ENCODE measurements at regions not wholly inside any gene's neighbourhood (a gene's known extent, or its start where the extent isn't known, plus 50 kb on each side); places are given as distances from the start of the nearest gene placed in this dataset.
"Not testable (repeated sequence)": the region's sequence is repeated elsewhere in the genome, so short reads cannot be mapped to it uniquely, and the experiment has no call there.

DNA sequence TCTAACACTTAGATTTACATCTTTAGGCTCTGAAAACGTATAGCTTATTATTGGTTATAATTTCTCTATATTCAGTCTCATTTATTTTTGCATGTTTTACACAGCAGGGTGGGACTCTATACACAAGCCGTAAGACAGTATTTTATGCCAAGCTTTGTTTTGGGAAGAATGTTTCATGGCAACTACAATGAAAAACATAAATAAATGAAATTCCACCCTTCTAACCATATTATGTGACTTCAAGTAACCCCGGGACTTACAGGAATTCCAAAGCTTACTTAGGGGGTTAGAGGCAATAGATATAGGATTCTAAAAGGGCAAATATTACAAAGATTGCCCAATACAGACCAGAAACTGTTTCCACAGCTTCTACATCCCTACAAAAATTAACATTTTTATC, 370.9 kb downstream of the PRR32 start:
- no peak for TF ChIP-seq EZH2 (IDR thresholded peaks at IDR 0.05; ENCODE audit: borderline replicate concordance, low read depth, low read length, severe bottlenecking)
- TF ChIP-seq, protein P1, sequence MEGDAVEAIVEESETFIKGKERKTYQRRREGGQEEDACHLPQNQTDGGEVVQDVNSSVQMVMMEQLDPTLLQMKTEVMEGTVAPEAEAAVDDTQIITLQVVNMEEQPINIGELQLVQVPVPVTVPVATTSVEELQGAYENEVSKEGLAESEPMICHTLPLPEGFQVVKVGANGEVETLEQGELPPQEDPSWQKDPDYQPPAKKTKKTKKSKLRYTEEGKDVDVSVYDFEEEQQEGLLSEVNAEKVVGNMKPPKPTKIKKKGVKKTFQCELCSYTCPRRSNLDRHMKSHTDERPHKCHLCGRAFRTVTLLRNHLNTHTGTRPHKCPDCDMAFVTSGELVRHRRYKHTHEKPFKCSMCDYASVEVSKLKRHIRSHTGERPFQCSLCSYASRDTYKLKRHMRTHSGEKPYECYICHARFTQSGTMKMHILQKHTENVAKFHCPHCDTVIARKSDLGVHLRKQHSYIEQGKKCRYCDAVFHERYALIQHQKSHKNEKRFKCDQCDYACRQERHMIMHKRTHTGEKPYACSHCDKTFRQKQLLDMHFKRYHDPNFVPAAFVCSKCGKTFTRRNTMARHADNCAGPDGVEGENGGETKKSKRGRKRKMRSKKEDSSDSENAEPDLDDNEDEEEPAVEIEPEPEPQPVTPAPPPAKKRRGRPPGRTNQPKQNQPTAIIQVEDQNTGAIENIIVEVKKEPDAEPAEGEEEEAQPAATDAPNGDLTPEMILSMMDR (IDR thresholded peaks at IDR 0.05; ENCODE audit: borderline replicate concordance, extremely low read depth, low read length, poor library complexity, severe bottlenecking) = no peak
- H3K79me2 ChIP-seq (ENCODE audit: insufficient read depth, low read length) = no peaks in the 10 kb centered on the region
- H2AFZ ChIP-seq (ENCODE audit: low read depth, low read length) = no peak overlapping the region
- no peaks in the 10 kb centered on the region for H3K4me1 ChIP-seq (ENCODE audit: insufficient read depth, low read length)
- H3K4me3 ChIP-seq (ENCODE audit: low read depth in 1 of 2, low read length in 2 of 2) = no peak overlapping the region
- no peaks in the 10 kb centered on the region for H3K36me3 ChIP-seq (ENCODE audit: insufficient read depth, low read length)
- H3K27ac ChIP-seq (ENCODE audit: low read length) = no peak overlapping the region
- no peaks in the 10 kb centered on the region for H3K9me3 ChIP-seq (ENCODE audit: insufficient read depth, low read length, severe bottlenecking)
- no peaks in the 10 kb centered on the region for H4K20me1 ChIP-seq (ENCODE audit: insufficient read depth, low read length)
- H3K9ac ChIP-seq (ENCODE audit: low read depth, low read length) = no peak overlapping the region
- H3K27me3 ChIP-seq (ENCODE audit: insufficient read depth, low read length, poor library complexity) = no peaks in the 10 kb centered on the region
- no peak for ATAC-seq (ENCODE audit: insufficient read depth, low read depth)
- no peak for DNase-seq
- H3K4me2 ChIP-seq (ENCODE audit: insufficient read depth, low read length) = no peak overlapping the region

DNA sequence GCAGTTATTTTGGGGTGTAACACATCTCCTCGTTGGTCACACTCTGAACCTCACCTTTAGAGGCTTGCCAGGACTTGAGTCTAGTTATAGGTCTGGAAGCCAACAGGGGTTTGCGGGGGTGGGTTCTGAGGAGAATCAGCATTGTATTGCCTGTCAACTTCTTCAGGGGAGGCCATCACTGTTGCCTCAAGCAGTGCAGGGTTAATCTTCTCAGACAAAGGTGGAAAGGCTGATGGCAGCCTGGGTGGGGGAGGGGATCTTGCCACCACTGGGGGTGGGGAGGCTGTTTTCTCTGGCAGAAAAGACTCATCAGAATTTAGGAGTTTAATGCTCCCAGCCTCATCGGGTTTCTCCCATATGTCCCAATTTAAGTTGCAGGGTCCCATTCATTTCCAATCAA, 387.8 kb downstream of the PRR32 start:
- no peak overlapping the region for H3K4me2 ChIP-seq (ENCODE audit: insufficient read depth, low read length)
- no peak overlapping the region for H3K4me3 ChIP-seq (ENCODE audit: low read depth in 1 of 2, low read length in 2 of 2)
- no peak for DNase-seq
- no peak overlapping the region for H3K9ac ChIP-seq (ENCODE audit: low read depth, low read length)
- no peaks in the 10 kb centered on the region for H3K79me2 ChIP-seq (ENCODE audit: insufficient read depth, low read length)
- H3K27ac ChIP-seq (ENCODE audit: low read length) = no peak overlapping the region
- H3K9me3 ChIP-seq (ENCODE audit: insufficient read depth, low read length, severe bottlenecking) = no peaks in the 10 kb centered on the region
- no peak for TF ChIP-seq EZH2 (IDR thresholded peaks at IDR 0.05; ENCODE audit: borderline replicate concordance, low read depth, low read length, severe bottlenecking)
- TF ChIP-seq, protein P1 (IDR thresholded peaks at IDR 0.05; ENCODE audit: borderline replicate concordance, extremely low read depth, low read length, poor library complexity, severe bottlenecking) = no peak
- no peaks in the 10 kb centered on the region for H3K4me1 ChIP-seq (ENCODE audit: insufficient read depth, low read length)
- no peak overlapping the region for H2AFZ ChIP-seq (ENCODE audit: low read depth, low read length)
- H4K20me1 ChIP-seq (ENCODE audit: insufficient read depth, low read length) = no peaks in the 10 kb centered on the region
- no peaks in the 10 kb centered on the region for H3K27me3 ChIP-seq (ENCODE audit: insufficient read depth, low read length, poor library complexity)
- H3K36me3 ChIP-seq (ENCODE audit: insufficient read depth, low read length) = no peaks in the 10 kb centered on the region
- no peak for ATAC-seq (ENCODE audit: insufficient read depth, low read depth)

DNA sequence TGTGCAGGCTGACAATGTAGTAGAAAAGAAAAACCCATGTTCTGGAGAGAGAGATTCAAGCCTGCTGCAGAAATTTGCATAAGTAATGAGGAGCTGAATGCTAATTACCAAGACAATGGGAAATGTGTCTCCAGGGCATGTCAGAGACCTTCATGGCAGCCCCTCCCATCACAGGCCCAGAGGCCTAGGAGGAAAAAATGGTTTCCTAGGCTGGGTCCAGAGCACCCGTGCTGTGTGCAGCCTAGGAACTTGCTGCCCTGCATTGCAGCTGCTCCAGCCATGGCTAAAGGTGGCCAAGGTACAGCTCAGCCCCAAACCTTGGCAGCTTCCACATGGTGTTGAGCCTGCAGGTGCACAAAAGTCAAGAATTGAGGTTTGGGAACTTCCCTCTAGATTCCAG, 402.3 kb downstream of the PRR32 start:
- H2AFZ ChIP-seq (ENCODE audit: low read depth, low read length); ATAC-seq (ENCODE audit: insufficient read depth, low read depth); H3K4me3 ChIP-seq (ENCODE audit: low read depth in 1 of 2, low read length in 2 of 2): not testable (repeated sequence)

DNA sequence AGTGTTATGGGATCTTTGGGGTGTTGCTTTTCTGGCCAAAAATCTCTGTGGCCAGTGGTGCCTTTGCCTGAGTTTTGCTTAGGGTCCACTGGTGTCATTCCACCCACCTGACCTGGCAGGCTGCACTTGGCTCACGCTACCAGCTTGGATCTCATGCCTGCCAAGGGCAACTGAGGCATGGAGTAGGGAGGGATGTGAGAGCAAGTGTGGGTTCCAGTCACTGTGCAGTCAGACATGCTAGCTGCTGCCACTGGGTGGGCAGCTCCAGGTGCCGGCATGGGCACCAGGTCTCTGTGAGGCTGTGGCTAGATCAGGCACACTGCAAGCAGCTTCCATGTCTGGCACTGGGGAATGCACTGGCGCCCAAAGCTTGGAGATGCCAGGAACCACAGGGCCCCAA, 424.1 kb downstream of the PRR32 start:
- Histone ChIP-seq H3K27ac (ENCODE audit: low read length) (no peak overlapping the region), H3K27me3 (ENCODE audit: insufficient read depth, low read length, poor library complexity) (no peaks in the 10 kb centered on the region), H3K4me3 (ENCODE audit: low read depth in 1 of 2, low read length in 2 of 2) (no peak overlapping the region), H2AFZ (ENCODE audit: low read depth, low read length) (no peak overlapping the region), H3K9me3 (ENCODE audit: insufficient read depth, low read length, severe bottlenecking) (no peaks in the 10 kb centered on the region), H3K36me3 (ENCODE audit: insufficient read depth, low read length) (no peaks in the 10 kb centered on the region), H3K4me1 (ENCODE audit: insufficient read depth, low read length) (no peaks in the 10 kb centered on the region), H4K20me1 (ENCODE audit: insufficient read depth, low read length) (no peaks in the 10 kb centered on the region), H3K79me2 (ENCODE audit: insufficient read depth, low read length) (no peaks in the 10 kb centered on the region), H3K4me2 (ENCODE audit: insufficient read depth, low read length) (no peak overlapping the region), H3K9ac (ENCODE audit: low read depth, low read length) (no peak overlapping the region)
- ATAC-seq (ENCODE audit: insufficient read depth, low read depth) (no peak), DNase-seq (no peak)
- TF ChIP-seq, protein P1 (IDR thresholded peaks at IDR 0.05; ENCODE audit: borderline replicate concordance, extremely low read depth, low read length, poor library complexity, severe bottlenecking) = no peak
- TF ChIP-seq EZH2 (IDR thresholded peaks at IDR 0.05; ENCODE audit: borderline replicate concordance, low read depth, low read length, severe bottlenecking) = no peak

More for the DNA sequence above, 402.3 kb downstream of the PRR32 start:
- H3K4me1 ChIP-seq (ENCODE audit: insufficient read depth, low read length); H3K4me2 ChIP-seq (ENCODE audit: insufficient read depth, low read length); H3K9me3 ChIP-seq (ENCODE audit: insufficient read depth, low read length, severe bottlenecking); H3K79me2 ChIP-seq (ENCODE audit: insufficient read depth, low read length); H3K9ac ChIP-seq (ENCODE audit: low read depth, low read length); DNase-seq; H4K20me1 ChIP-seq (ENCODE audit: insufficient read depth, low read length); H3K36me3 ChIP-seq (ENCODE audit: insufficient read depth, low read length); H3K27me3 ChIP-seq (ENCODE audit: insufficient read depth, low read length, poor library complexity); H3K27ac ChIP-seq (ENCODE audit: low read length): not testable (repeated sequence)

Data from DND-41 (cell line).